ENCODE measurements at regions not wholly inside any gene's neighbourhood (a gene's known extent, or its start where the extent isn't known, plus 50 kb on each side); places are given as distances from the start of the nearest gene placed in this dataset.

GRCh38 chr3:31254483-31254882 lies 278.2 kb upstream of the STT3B start:
- TF ChIP-seq EP300 (IDR thresholded peaks at IDR 0.05) (no peak), CTCF (IDR thresholded peaks at IDR 0.05) (no peak), POLR2A (IDR thresholded peaks at IDR 0.05) (no peak), POLR2AphosphoS5 (IDR thresholded peaks at IDR 0.05) (no peak)

Data from stomach (tissue), 4 donors.